ENCODE measurements at regions not wholly inside any gene's neighbourhood (a gene's known extent, or its start where the extent isn't known, plus 50 kb on each side); places are given as distances from the start of the nearest gene placed in this dataset.

DNA sequence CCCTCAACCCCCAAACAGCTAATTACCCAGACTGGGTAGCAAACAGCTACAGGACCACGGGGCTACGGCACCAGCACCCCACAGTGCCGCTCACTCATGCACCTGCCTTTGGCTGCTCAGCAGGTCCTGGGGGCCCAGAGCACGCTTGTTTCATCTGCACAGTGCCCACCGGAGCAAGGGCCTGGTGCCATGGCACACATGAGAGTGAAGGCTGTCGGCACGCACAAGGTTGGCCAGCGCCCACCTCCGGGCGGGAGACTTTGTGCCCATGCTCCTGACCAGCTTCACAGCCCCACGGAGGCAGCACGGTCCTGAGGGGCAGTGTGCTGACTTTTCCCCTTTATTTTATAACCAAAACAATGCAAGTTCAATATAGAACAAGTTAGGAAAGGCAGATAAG is 135.9 kb upstream of the NSMCE3 start:
- no peak for ATAC-seq
- TF ChIP-seq TOX (CRISPR knock-in tag; IDR thresholded peaks at IDR 0.05; ENCODE audit: borderline replicate concordance) (no peak), SNAI2 (CRISPR knock-in tag; IDR thresholded peaks at IDR 0.05) (no peak), ARNTL (CRISPR knock-in tag; IDR thresholded peaks at IDR 0.05; ENCODE audit: borderline replicate concordance, low read depth) (no peak), ZNF70 (CRISPR knock-in tag; IDR thresholded peaks at IDR 0.05) (no peak), RARB (CRISPR knock-in tag; IDR thresholded peaks at IDR 0.05) (no peak), ISL1 (CRISPR knock-in tag; IDR thresholded peaks at IDR 0.05) (no peak), ZFP3 (CRISPR knock-in tag; IDR thresholded peaks at IDR 0.05) (no peak), ZNF8 (CRISPR knock-in tag; IDR thresholded peaks at IDR 0.05) (no peak), ZC3H10 (CRISPR knock-in tag; IDR thresholded peaks at IDR 0.05) (no peak), ESRRG (CRISPR knock-in tag; IDR thresholded peaks at IDR 0.05) (no peak)
- TF ChIP-seq, protein P1, sequence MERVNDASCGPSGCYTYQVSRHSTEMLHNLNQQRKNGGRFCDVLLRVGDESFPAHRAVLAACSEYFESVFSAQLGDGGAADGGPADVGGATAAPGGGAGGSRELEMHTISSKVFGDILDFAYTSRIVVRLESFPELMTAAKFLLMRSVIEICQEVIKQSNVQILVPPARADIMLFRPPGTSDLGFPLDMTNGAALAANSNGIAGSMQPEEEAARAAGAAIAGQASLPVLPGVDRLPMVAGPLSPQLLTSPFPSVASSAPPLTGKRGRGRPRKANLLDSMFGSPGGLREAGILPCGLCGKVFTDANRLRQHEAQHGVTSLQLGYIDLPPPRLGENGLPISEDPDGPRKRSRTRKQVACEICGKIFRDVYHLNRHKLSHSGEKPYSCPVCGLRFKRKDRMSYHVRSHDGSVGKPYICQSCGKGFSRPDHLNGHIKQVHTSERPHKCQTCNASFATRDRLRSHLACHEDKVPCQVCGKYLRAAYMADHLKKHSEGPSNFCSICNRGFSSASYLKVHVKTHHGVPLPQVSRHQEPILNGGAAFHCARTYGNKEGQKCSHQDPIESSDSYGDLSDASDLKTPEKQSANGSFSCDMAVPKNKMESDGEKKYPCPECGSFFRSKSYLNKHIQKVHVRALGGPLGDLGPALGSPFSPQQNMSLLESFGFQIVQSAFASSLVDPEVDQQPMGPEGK (CRISPR knock-in tag; IDR thresholded peaks at IDR 0.05; ENCODE audit: borderline replicate concordance), result no peak
- TF ChIP-seq, protein P2, sequence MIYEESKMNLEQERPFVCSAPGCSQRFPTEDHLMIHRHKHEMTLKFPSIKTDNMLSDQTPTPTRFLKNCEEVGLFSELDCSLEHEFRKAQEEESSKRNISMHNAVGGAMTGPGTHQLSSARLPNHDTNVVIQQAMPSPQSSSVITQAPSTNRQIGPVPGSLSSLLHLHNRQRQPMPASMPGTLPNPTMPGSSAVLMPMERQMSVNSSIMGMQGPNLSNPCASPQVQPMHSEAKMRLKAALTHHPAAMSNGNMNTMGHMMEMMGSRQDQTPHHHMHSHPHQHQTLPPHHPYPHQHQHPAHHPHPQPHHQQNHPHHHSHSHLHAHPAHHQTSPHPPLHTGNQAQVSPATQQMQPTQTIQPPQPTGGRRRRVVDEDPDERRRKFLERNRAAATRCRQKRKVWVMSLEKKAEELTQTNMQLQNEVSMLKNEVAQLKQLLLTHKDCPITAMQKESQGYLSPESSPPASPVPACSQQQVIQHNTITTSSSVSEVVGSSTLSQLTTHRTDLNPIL (CRISPR knock-in tag; IDR thresholded peaks at IDR 0.05; ENCODE audit: low read depth), result no peak

DNA sequence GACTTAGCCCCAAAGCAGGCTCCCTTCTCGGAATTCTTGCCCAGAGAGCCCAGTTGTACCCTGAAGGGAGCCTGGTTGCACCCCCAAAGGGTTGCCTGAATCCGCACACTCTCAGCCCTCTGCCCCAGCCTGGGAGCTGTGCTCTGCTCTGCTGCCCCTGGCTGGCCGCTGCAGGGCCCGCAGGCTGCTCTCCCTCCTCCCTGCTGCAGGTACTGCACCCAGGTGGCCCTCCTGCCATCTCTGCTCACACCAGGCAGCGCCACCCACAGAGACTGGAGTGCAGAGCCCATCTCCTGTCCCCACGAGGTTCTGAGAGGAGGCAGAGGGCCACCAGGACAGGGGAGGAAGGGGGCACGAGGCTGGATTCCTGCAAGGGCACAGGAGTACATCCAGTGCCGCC is 134.2 kb upstream of the NSMCE3 start:
- ATAC-seq, result no peak
- TF ChIP-seq TCF4 (CRISPR knock-in tag; IDR thresholded peaks at IDR 0.05; ENCODE audit: borderline replicate concordance) (no peak), OSR1 (CRISPR knock-in tag; IDR thresholded peaks at IDR 0.05) (no peak), ESRRG (CRISPR knock-in tag; IDR thresholded peaks at IDR 0.05) (no peak), SNAI2 (CRISPR knock-in tag; IDR thresholded peaks at IDR 0.05) (no peak), ZNF565 (CRISPR knock-in tag; conservative IDR thresholded peaks at IDR 0.05; ENCODE audit: low read depth) (no peak), RARB (CRISPR knock-in tag; IDR thresholded peaks at IDR 0.05) (no peak), BACH2 (CRISPR knock-in tag; IDR thresholded peaks at IDR 0.05; ENCODE audit: borderline replicate concordance) (no peak), GLIS3 (CRISPR knock-in tag; IDR thresholded peaks at IDR 0.05) (no peak), ARNTL (CRISPR knock-in tag; IDR thresholded peaks at IDR 0.05; ENCODE audit: borderline replicate concordance, low read depth) (no peak), ZC3H10 (CRISPR knock-in tag; IDR thresholded peaks at IDR 0.05) (no peak), CSDC2 (CRISPR knock-in tag; IDR thresholded peaks at IDR 0.05) (no peak), TOX (CRISPR knock-in tag; IDR thresholded peaks at IDR 0.05; ENCODE audit: borderline replicate concordance) (no peak), ZFP3 (CRISPR knock-in tag; IDR thresholded peaks at IDR 0.05) (no peak), ZFP30 (CRISPR knock-in tag; IDR thresholded peaks at IDR 0.05) (no peak)
- TF ChIP-seq, protein P3, sequence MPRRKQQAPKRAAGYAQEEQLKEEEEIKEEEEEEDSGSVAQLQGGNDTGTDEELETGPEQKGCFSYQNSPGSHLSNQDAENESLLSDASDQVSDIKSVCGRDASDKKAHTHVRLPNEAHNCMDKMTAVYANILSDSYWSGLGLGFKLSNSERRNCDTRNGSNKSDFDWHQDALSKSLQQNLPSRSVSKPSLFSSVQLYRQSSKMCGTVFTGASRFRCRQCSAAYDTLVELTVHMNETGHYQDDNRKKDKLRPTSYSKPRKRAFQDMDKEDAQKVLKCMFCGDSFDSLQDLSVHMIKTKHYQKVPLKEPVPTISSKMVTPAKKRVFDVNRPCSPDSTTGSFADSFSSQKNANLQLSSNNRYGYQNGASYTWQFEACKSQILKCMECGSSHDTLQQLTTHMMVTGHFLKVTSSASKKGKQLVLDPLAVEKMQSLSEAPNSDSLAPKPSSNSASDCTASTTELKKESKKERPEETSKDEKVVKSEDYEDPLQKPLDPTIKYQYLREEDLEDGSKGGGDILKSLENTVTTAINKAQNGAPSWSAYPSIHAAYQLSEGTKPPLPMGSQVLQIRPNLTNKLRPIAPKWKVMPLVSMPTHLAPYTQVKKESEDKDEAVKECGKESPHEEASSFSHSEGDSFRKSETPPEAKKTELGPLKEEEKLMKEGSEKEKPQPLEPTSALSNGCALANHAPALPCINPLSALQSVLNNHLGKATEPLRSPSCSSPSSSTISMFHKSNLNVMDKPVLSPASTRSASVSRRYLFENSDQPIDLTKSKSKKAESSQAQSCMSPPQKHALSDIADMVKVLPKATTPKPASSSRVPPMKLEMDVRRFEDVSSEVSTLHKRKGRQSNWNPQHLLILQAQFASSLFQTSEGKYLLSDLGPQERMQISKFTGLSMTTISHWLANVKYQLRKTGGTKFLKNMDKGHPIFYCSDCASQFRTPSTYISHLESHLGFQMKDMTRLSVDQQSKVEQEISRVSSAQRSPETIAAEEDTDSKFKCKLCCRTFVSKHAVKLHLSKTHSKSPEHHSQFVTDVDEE (CRISPR knock-in tag; IDR thresholded peaks at IDR 0.05), result no peak
- TF ChIP-seq, protein P4, sequence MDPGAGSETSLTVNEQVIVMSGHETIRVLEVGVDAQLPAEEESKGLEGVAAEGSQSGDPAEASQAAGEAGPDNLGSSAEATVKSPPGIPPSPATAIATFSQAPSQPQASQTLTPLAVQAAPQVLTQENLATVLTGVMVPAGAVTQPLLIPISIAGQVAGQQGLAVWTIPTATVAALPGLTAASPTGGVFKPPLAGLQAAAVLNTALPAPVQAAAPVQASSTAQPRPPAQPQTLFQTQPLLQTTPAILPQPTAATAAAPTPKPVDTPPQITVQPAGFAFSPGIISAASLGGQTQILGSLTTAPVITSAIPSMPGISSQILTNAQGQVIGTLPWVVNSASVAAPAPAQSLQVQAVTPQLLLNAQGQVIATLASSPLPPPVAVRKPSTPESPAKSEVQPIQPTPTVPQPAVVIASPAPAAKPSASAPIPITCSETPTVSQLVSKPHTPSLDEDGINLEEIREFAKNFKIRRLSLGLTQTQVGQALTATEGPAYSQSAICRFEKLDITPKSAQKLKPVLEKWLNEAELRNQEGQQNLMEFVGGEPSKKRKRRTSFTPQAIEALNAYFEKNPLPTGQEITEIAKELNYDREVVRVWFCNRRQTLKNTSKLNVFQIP (CRISPR knock-in tag; IDR thresholded peaks at IDR 0.05; ENCODE audit: borderline replicate concordance, low read depth), result no peak
- TF ChIP-seq, protein P1 (CRISPR knock-in tag; IDR thresholded peaks at IDR 0.05; ENCODE audit: borderline replicate concordance), result no peak
- TF ChIP-seq, protein P2 (CRISPR knock-in tag; IDR thresholded peaks at IDR 0.05; ENCODE audit: low read depth), result no peak
- TF ChIP-seq, protein P5, sequence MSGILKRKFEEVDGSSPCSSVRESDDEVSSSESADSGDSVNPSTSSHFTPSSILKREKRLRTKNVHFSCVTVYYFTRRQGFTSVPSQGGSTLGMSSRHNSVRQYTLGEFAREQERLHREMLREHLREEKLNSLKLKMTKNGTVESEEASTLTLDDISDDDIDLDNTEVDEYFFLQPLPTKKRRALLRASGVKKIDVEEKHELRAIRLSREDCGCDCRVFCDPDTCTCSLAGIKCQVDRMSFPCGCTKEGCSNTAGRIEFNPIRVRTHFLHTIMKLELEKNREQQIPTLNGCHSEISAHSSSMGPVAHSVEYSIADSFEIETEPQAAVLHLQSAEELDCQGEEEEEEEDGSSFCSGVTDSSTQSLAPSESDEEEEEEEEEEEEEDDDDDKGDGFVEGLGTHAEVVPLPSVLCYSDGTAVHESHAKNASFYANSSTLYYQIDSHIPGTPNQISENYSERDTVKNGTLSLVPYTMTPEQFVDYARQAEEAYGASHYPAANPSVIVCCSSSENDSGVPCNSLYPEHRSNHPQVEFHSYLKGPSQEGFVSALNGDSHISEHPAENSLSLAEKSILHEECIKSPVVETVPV (CRISPR knock-in tag; IDR thresholded peaks at IDR 0.05), result no peak

All from SK-N-SH treated with all-trans-retinoic acid at 6 μM for 48 hours (cell line).